ENCODE measurements at regions not wholly inside any gene's neighbourhood (a gene's known extent, or its start where the extent isn't known, plus 50 kb on each side); places are given as distances from the start of the nearest gene placed in this dataset.

DNA sequence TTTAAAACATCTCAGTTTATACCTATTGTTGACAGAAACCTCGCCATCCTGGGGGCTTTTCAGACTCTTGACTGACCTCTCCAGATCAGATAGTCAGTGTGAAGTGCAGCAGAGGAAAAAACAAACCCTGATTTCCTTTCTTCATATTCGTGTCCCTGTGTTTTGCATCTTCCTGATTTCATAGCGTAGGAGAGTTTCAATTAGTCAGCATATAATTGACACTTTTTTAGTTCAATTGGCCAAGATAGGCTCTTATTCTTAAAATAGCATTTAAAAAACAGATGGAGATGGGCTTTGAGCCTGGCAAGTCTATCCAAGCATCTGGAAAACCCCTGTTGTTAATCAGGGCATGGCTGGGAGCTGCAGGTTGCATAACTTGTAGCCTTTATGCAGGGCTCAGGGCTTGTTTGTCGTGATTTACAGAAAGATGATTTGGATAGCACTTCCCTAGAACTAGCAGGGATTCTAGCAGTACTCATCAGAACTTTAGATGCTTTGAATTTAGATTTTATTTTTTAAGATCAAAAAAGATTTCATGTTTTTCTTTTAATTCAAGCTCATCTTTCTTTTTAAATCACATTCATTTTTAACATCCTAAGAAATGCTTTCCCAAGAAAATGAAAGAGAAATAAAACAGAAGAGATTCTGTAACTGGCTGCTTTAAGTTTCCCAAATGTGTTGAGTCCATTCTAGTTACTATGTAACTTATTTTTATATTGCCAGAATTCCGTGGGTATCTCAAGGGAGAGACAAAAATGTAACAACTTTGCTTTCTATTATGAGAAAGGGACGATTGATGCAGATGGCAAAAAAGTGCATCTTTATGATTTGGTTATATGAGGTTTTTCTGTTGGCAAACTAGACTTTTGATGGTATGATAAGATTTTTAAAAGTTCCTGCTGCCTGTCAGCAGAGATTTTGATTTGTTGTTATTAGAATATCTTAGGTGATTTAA lies 270.8 kb upstream of the FZD8 start:
- no peak for DNase-seq

DNA sequence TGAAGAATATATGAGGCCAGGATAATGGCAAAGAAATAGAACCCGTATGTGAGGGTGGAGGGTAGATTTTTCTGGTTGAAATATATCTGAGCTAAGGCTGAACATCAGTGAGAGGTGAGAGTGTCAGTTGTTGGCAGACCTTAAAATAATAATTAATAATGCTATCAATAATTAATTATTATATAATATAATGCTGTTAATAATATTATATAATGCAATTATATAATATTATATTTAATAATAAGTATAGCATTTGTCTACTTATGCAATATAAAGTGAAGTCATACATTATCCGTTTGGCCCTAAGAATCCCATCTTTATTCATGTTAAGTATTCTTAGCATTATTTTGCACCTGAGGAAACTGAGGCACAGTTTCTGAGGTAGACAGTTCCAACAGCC lies 269.9 kb upstream of the FZD8 start:
- DNase-seq, result no peak

DNA sequence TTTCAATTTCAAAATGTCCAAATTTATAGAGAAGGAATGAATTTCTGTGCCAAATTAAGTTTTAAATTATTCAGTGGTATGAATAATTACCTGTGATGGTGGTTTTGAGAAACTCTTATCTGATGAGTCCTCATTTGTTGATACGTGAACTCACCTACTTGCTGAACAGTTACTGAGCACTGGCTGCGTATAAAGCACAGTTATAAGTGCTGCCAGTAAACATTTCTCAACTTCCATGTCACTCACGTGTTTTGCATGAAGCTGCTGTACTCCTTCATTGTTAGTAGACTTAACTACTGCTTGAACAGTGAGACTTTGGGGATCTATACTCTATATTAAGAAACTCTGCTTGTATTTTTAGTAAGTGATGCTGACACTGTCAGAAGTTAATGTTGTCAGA lies 269.1 kb upstream of the FZD8 start:
- DNase-seq, result no peak

DNA sequence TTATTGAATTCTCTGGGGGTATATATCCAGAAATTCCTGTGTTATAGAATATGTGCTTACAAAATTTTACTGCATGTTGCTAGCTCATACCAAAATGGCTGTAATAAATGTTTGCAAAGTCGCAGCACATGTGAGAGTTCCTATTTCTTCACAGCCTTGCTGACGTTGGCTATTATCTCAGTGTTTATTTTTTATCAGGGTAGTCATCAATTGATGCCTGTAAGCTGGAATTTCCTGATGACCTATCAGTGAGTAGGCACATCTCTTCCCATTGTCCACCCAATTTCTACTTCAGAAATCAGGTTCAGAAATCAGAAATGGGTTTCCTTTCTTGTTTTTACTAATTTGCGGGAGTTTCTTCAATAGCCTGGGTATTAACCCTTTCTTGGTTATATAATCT lies 268.1 kb upstream of the FZD8 start:
- DNase-seq, result no peak

DNA sequence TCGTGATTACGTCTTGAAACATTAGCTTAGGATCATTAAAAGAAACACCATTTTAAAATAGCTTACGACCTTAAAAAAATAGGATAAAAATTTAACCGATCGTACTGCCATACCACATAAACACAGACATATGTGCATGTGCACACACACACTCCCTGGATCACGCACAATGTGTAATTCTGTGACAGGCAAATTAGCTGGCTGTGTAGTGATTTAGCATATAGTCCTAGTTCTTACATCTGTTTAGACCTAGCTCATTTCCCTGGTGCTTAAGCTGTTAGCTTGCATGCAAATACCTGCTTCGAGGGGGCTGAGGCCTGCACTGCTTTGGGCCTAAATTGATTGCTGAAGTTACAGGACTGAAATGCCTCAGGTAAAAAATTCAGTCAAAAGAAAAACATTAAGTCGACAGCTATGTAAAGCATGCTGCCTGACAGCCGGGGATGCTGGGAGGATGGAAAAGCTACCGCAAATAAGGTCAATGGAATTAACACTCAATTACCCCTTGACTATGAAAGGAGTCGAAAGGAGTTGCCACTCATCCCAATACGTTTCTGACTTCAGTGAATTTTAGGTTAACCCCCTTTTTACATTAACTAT lies 267.1 kb upstream of the FZD8 start:
- no peak for DNase-seq

DNA sequence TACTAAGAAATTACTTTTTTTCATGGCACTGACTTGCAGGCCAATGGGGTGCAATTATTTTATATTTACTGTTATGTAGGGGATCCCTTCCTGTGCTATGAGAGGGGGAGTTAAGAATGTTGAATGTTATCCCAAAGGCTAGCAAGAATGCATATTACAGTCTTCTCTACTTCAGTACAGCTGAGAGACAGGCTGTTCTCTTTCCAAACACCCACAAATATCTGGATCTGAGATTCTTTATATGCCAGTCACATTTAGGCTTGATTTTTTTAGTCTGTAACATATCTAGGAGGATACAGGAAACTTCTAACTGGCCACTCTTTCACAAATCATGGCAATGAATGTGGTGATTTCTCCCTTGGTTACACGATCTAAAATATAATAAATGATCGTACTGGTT lies 266.4 kb upstream of the FZD8 start:
- DNase-seq, result no peak

DNA sequence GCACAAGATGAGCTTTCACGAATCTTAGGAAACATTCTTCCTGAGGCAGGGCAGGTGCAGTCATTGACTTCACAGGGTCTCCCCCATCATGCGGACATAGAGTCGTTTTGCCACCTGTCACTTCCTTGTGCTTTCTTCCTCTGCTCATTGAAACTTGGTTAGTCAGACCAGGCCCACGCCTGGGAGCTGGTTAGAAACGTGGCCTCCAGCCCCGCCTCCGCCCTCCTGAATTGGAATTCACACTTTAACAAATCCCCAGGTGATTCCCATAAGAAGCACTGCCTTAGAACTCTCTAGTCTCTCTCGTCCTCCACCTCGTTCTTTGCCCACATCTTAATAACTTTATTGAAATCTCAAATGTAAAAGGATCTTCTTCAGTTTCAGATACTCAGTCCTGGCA lies 265.5 kb upstream of the FZD8 start:
- no peak for DNase-seq

DNA sequence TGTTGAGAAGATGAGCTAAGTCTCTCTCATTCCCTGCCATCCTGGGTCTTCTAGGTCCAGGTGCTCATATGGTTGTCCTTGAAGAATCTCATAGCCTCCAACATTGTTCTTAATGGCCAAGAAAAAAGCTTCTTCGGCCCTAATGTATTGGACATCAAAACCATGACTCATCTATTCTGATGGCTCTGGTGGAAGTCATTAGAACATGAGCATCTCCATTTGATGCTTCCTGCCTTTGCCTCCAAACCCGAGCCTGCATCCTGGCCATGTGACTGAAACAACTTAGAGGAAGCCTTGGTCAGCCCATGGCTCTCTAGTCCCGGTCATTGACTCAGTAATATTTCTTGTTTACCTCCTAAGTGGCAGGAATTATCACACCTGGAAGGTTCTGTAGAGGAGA lies 264.1 kb upstream of the FZD8 start:
- no peak for DNase-seq

DNA sequence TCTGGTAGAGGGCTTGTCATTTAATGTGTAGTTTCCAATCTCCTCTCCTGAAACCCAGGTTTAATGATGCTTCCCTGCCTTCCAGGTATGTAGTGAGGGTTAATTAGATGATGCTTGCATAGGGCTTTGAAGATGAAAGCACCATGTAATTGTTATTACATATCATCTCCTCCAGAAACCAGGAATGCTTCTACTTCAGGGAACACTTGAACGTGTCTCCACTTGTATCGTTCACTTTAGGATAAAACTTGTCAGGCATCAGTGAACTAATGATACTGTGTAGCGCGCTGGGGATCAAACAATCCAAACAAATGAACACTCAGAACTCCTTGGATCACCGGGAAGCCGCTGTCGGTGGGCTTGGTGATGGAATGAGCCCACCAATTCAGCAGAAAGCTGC lies 260.9 kb upstream of the FZD8 start:
- DNase-seq, result no peak

DNA sequence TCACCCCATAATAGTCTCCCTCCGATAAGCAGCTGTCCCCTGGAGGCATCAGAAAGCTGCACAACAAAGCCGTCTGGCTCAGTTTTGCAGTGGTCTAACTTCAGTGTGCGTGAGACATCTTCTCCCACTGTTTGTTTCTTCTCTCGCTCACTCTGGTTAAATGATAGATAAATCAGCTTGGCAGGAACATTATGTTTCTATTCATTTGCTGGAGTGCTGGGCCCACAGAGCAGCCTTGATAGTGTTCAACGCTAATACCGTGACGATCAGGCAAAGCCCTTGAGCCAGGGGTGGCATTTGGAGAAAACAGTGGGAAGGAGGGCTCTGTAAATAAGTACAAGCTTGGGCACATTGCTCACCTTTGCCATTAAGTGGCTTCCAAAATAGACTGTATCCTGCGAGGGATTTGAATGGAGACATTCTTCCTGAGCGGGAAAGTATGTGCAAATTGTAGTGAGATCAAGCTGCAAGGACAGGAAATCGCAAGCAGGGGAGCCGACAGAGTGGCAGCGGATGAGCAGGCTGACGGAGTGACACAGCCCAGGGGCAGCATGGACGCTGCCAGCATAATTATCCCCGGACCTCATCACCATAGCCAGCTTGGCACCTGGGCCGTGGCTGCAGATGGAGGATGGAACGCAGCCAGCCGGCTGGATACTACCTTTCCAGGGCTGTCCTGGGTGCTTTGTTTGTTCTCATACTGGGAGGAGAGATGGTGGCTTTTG lies 256.8 kb upstream of the FZD8 start:
- DNase-seq, result no peak

DNA sequence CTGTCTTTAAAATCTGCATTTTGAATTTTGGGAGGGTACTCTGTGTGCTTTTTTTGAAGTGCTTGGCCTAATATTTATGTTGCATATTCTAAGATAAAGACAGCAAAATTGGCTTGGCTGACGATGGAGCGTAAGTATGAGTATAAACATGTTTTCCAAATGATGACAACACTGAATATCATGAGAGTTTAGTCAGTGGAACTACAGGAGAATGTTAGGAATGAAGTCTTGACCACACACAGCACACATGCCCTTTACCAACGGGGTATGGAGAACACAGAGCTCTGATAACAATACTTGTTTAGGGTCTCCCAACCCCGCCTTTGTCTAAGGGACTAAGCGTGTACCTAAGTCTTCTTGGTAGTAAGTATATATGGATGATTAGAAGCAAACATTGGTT lies 253.9 kb upstream of the FZD8 start:
- no peak for DNase-seq

DNA sequence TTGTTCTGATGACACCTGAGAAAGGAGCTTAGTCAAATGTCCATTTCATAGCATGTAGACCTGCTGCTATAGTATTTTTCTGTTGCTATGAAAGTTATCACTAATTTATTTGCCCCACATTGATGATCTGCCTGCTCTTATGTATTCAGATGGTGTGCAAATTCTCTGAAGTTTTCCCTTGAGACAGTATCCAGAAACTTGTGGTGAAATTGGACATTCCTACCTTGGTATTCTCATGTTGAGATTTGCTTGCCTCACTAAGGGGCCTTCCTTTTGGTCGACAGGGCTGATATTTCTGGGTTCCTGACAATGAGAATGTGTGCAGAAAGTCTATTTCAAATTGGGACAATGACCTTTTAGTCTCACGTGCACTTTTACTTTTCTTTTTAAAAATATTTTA lies 253.2 kb upstream of the FZD8 start:
- no peak for DNase-seq

DNA sequence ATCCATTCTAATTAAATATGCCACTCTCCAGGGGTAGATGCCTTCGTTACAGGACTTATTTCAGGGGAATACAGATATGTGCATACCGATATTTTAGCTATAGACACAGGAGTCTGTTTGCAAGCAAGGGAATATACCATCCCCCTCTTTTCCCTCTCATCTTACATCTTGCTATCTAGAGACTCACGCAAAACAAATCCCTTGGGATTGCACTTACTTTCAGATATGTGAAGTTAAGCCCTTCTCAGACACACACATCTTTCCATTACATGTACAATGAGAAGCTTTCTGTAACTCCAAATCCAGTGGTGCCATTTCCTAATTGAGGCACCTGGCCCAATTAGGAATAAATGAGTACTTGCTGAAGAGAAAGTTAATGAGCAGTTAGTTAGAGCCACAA lies 250.4 kb upstream of the FZD8 start:
- no peak for DNase-seq

DNA sequence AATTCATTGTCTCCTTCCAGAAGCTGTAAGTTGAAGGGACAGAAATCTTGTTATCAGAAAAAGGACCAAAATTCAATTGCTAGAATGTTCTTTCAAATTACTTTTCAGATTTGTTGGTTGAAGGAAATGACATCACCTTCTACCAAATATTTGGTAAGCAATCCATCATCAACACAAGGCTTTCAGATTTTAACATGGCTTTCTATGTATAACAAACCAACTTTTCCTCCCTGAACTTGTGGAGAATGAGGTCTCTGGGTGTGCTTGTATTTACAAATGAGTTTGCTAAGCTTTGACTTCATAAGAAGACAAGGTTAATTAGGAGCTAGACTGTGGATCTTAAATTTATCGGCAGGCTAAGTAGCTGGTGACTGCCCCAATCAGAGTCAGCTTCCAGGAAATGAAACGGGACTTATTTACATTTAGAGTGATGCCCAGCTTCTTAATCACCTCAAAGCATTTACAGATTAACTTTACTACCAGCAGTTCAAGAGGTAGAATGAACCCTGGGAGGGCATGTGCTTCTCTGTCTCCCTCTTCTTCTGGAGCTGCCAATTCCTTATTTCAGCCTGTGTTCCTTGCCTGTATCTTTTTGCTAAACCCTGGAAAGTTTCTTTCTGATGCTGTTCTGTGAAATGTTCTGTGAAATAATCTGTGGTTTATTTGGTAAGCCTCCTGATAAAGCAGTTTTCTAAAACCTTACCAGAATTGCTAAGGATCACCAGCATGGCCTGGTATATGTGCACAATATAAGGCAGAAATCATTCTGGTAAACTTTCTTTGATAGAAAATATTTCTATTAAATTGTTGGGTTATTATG lies 248.8 kb upstream of the FZD8 start:
- no peak for DNase-seq

DNA sequence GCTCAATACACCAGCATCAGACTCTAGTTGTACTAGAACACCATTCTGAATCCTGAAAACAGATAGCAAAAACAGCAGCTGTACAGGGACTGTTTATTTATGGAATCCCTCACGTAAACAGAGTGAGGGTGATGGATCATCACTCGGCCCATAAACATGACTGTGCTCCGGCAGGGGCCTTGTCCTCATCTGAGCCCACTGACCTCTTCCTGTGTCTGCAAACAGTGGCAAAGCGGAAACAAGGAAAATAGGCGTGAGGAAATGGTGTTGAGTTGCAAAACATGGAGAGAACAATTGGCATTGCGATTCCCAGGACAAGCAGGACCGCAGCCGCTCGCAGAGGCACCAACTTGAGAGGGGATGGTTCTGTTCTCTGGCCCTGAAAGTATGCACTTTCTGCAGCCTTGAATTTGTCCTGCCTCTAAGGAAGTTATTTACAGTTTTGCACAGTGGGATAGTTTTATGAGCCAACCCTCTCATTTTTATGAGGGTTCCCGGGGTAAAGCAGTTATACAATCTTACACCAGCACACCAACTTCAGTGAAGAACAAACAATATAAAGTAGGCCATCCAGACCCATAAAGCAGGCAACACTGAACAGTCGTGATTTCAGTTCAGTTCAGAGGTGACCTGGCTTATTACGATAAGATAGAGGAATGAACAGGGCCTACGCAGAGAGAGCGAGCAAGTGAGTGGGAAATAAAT lies 248.0 kb upstream of the FZD8 start:
- no peak for DNase-seq

DNA sequence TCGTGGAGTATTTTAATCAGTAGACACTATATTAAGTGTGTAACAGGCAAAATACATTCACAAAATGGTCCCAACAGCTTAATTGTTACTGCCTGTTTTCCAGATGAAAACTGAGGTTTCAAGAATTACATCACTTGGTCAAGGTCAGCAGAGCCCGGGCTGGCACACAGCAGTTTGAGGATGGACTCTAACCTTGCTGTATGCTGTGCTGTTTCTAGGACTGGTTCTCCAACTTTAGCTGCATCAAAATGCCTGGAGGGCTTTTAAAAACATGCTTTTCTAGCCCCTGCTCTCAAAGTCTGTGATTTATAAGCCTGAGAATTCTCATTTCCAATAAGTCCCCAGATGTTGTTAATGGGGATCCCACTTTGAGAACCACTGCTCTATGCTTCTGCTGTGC lies 247.1 kb upstream of the FZD8 start:
- DNase-seq, result no peak

DNA sequence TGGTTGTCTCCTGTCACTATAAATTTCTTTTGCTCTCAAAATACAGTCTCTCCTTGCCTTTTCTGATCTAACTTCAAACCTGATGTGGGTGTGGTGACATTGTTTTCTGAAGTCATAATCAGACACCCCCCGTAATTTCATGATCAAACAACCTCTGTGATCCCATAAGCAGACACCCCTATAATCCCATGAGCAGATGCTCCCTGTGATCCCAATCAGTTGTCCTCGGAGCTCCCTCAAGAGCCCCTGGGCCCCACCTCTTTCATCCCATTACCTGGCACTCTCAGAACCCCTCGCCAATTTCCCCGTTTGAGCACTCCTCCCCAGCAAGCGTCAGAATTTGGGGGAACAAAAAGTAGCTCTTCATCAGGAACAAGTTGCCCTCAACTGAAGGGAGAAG lies 246.3 kb upstream of the FZD8 start:
- DNase-seq, result no peak

DNA sequence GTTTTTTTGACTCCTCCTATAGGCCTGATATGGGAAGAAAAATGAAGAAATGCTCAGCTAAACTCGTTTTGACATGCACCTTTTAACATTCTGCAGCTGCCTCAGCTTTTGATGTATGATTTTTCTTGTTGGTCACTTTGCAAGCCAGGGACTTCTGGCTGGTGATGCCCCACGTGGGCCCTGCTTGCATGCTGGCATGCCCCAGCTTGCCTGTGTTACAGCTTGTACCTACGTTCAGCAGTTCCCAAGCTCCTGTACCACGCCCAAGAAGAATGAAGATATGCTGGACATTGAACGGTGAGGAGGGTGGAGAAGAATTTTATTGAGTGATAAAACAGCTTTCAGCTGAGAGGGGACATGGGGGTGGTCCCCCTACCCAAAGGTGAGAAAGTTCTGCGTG lies 245.6 kb upstream of the FZD8 start:
- DNase-seq, result no peak

DNA sequence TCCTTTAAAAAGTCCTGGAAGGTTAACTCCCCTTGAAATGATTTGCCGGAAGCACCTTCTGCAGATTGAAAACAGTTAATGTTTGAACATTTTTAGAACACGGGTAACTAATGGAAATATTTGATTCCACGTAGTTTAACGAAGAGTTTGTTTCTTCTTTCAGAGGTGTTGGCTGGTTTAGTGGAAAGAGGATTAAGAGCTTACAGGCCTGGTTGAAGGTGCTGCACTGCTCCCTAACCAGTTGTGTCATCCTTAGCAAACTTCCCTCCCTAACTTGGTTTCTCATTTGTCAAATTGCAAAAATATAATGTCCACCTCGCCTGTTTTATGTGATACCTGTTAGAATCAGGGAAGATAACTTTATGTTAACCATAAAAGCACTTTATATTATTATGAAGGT lies 243.0 kb upstream of the FZD8 start:
- no peak for DNase-seq

DNA sequence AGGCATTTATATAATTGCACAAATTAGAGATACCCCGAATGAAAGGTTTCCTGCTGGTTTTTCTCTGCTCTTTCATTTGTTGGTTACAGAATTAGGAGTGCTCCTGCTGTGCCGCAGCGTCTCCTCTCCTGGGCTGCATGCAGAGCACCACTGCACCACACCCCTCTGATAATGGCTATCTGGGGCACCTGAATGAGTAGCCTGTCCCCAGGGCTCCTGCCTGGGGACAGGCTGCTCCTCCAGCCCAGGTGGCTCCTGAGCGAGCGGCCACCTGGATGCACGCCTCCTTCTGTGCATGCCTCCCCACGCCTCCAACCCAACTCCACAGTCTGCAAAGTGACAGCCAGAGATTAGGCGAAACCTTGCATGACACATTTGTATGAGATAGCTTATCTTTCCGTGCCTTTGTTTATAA lies 242.6 kb upstream of the FZD8 start:
- no peak for DNase-seq

DNA sequence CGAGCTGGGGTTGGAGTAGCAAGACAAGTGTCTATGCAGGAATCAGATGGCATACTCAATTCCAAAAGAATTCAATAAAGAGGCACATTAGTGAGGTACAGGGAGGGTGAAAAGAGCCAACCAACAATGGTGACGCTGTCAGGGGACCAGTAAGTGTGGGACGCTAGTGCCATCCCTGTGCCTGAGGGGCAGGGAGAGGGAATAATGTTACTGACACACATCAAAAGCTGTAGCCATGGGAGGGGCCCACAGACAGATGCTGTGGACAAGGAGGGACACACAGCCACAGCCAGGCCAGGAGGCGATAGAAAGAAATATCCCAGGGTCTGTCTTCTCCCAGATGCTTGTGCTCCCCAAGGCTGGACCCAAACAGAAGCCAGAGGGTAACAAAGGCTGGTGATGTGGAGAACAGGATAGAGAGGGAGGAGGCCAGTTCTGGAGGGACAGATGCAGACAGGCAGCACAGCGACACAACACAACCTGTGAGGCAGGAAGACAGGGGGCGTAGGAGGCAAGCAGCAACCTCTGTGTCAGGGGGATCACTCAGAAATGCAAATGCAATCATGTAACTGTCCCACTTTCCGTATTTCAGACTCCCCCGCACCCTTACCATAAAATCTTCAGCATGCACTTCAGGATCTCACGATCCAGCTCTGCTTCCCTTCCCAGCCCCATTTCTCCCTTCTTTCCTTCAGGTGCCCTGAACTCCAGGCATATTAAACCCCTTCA lies 240.5 kb upstream of the FZD8 start:
- no peak for DNase-seq

DNA sequence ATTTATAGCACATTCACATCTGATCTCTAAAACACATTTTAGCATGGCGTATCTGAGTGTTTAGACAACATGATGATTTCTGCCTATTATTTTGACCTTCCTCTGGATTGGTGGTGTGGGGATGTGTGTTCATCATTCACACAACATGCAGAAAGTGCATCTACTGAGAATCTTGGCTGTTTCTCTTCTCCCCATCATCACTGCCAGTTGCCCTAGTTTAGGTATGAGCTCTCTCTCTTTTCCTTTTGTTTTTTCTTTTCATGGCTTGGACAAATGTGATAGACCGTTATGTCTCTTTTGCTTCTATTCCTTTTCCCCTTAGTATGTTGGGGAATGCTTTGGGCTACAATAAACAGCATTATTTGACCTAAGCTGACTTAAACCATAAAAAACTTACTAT lies 239.2 kb upstream of the FZD8 start:
- DNase-seq, result no peak

Data from AML-193 (cell line).